GM19324 (cell line): ENCODE measurements at regions not wholly inside any gene's neighbourhood (a gene's known extent, or its start where the extent isn't known, plus 50 kb on each side); places are given as distances from the start of the nearest gene placed in this dataset.

Experiments
- ATAC-seq: cut with Tn5 transposase; IDR thresholded peaks from one replicate; pipeline ENCODE4 v1.9.1; 2021; ENCODE audit warnings: mild to moderate bottlenecking, moderate library complexity; ENCODE audit not compliant: unreplicated experiment, low FRiP score

GRCh38 chr3:117754058-117754457 is 1044.5 kb downstream of the TUSC7 start:
- no peak for ATAC-seq

GRCh38 chr3:117754841-117755240 is 1045.3 kb downstream of the TUSC7 start:
- no peak for ATAC-seq

GRCh38 chr3:117756563-117756962 is 1047.0 kb downstream of the TUSC7 start:
- ATAC-seq, result no peak

- no peak for ATAC-seq
These were observed 1052.4 kb downstream of the TUSC7 start for GRCh38 chr3:117761703-117762620.

GRCh38 chr3:117762621-117763037 is 1053.0 kb downstream of the TUSC7 start:
- ATAC-seq, result no peak

- ATAC-seq, result no peak
These were observed 1054.0 kb downstream of the TUSC7 start for GRCh38 chr3:117763561-117763960.

GRCh38 chr3:117768581-117768980 is 1059.0 kb downstream of the TUSC7 start:
- ATAC-seq, result no peak

GRCh38 chr3:117774130-117774529 is 1064.6 kb downstream of the TUSC7 start:
- no peak for ATAC-seq

GRCh38 chr3:117786349-117786748 is 1076.8 kb downstream of the TUSC7 start:
- ATAC-seq, result no peak

GRCh38 chr3:117788061-117788460 is 1078.5 kb downstream of the TUSC7 start:
- ATAC-seq, result no peak

GRCh38 chr3:117788506-117788905 is 1078.9 kb downstream of the TUSC7 start:
- no peak for ATAC-seq

- ATAC-seq, result no peak
These were observed 1080.8 kb downstream of the TUSC7 start for GRCh38 chr3:117790235-117790987.

- no peak for ATAC-seq
These were observed 1084.2 kb downstream of the TUSC7 start for GRCh38 chr3:117793622-117794265.

- ATAC-seq, result no peak
These were observed 1088.6 kb downstream of the TUSC7 start for GRCh38 chr3:117798221-117798620.

- no peak for ATAC-seq
These were observed 1089.3 kb downstream of the TUSC7 start for GRCh38 chr3:117798687-117799386.

GRCh38 chr3:117799387-117799735 is 1089.8 kb downstream of the TUSC7 start:
- ATAC-seq, result no peak

- ATAC-seq, result no peak
These were observed 1092.3 kb downstream of the TUSC7 start for GRCh38 chr3:117801912-117802239.

GRCh38 chr3:117809186-117810081 is 1099.9 kb downstream of the TUSC7 start:
- ATAC-seq, result no peak

GRCh38 chr3:117811786-117812185 is 1102.2 kb downstream of the TUSC7 start:
- no peak for ATAC-seq

GRCh38 chr3:117814975-117815374 is 1105.4 kb downstream of the TUSC7 start:
- ATAC-seq, result no peak
